ENCODE measurements at regions not wholly inside any gene's neighbourhood (a gene's known extent, or its start where the extent isn't known, plus 50 kb on each side); places are given as distances from the start of the nearest gene placed in this dataset.

GRCh38 chr11:104319396-104319795 is 155.4 kb upstream of the PDGFD start:
- TF ChIP-seq POLR2AphosphoS5 (IDR thresholded peaks at IDR 0.05; ENCODE audit: control insufficient read depth, insufficient read depth, low read depth, low read length) (no peak), SRF (CRISPR knock-in tag; IDR thresholded peaks at IDR 0.05) (no peak)

All from K562 (cell line).